IMR-90 (cell line): ENCODE measurements at regions not wholly inside any gene's neighbourhood (a gene's known extent, or its start where the extent isn't known, plus 50 kb on each side); places are given as distances from the start of the nearest gene placed in this dataset.
"Not testable (repeated sequence)": the region's sequence is repeated elsewhere in the genome, so short reads cannot be mapped to it uniquely, and the experiment has no call there.

Experiments
- ATAC-seq: fragments of 200-7000 bp; cut with Tn5 transposase; 2 replicates; pipeline ENCODE4 v1.9.1; 2020; ENCODE audit warnings: low read depth, mild to moderate bottlenecking, moderate library complexity
- BruUV-seq: library from RNA; stranded (reverse); fragments of 400-500 nt; replicated peaks from 2 replicates; lab custom pipeline; 2021; lab: Mats Ljungman, UMichigan
- CTCF ChIA-PET: fragments of 300-600 bp; formaldehyde crosslinking; extraction: SDS; loops from one replicate; lab custom pipeline; 2021; ENCODE audit warnings: antibody characterized with exemption; lab: Yijun Ruan, JAX
- POLR2A ChIA-PET: fragments of 300-600 bp; sonication (Branson Sonifier 250); formaldehyde crosslinking; loops from one replicate; lab custom pipeline; 2022; ENCODE audit warnings: antibody characterized with exemption; ENCODE audit not compliant: unreplicated experiment; lab: Charles Lee
- DNase-seq: peaks from one replicate; pipeline ENCODE4 v3.0.0; 2013
- H2AFZ ChIP-seq: replicated peaks from 2 replicates; pipeline ENCODE3; 2013; ENCODE audit warnings: low read length, mild to moderate bottlenecking; ENCODE audit not compliant: poor library complexity
- H2AK5ac ChIP-seq: 2 replicates; pipeline ENCODE4 v1.6.1; 2013; ENCODE audit warnings: low read depth, low read length, inconsistent platforms
- H2AK9ac ChIP-seq: replicated peaks from 2 replicates; pipeline ENCODE3; 2013; ENCODE audit warnings: mild to moderate bottlenecking, low read depth, low read length, moderate library complexity; ENCODE audit not compliant: poor library complexity
- H2BK120ac ChIP-seq: 2 replicates; pipeline ENCODE4 v1.6.1; 2013; ENCODE audit warnings: low read depth, low read length, inconsistent platforms
- H2BK15ac ChIP-seq: 3 replicates; pipeline ENCODE4 v1.6.1; 2013; ENCODE audit warnings: low read depth, low read length, inconsistent platforms
- H2BK20ac ChIP-seq: 2 replicates; pipeline ENCODE4 v1.6.1; 2013; ENCODE audit warnings: low read depth, mild to moderate bottlenecking, inconsistent platforms, low read length, moderate library complexity
- H2BK5ac ChIP-seq: 2 replicates; pipeline ENCODE4 v1.6.1; 2013; ENCODE audit warnings: mild to moderate bottlenecking, low read depth, low read length, inconsistent platforms; ENCODE audit not compliant: poor library complexity, severe bottlenecking
- H3K14ac ChIP-seq: replicated peaks from 2 replicates; pipeline ENCODE4 v1.6.1; 2013; ENCODE audit warnings: low read depth, low read length, inconsistent platforms
- H3K18ac ChIP-seq: 2 replicates; pipeline ENCODE4 v1.6.1; 2013; ENCODE audit warnings: low read depth, low read length, control low read depth
- H3K23ac ChIP-seq: 2 replicates; pipeline ENCODE4 v1.6.1; 2013; ENCODE audit warnings: low read depth, low read length, inconsistent platforms
- H3K27ac ChIP-seq: 2 replicates; pipeline ENCODE4 v1.5.1; 2013; ENCODE audit warnings: mild to moderate bottlenecking, control low read depth, low read length; ENCODE audit not compliant: insufficient read depth
- H3K27me3 ChIP-seq: 2 replicates; pipeline ENCODE4 v1.6.1; 2013; ENCODE audit warnings: low read length; ENCODE audit not compliant: control insufficient read depth, insufficient read depth
- H3K36me3 ChIP-seq: 2 replicates; pipeline ENCODE4 v1.6.1; 2013; ENCODE audit warnings: low read length, mixed read lengths; ENCODE audit not compliant: control insufficient read depth, insufficient read depth
- H3K4ac ChIP-seq: 2 replicates; pipeline ENCODE4 v1.6.1; 2013; ENCODE audit warnings: low read depth, low read length, inconsistent platforms
- H3K4me1 ChIP-seq: 2 replicates; pipeline ENCODE4 v1.6.1; 2013; ENCODE audit warnings: low read length, mixed read lengths; ENCODE audit not compliant: control insufficient read depth, insufficient read depth
- H3K4me2 ChIP-seq: 2 replicates; pipeline ENCODE4 v1.6.1; 2013; ENCODE audit warnings: low read depth, mild to moderate bottlenecking, control low read depth, low read length, moderate library complexity
- H3K4me3 ChIP-seq: 2 replicates; pipeline ENCODE4 v1.5.1; 2013; ENCODE audit warnings: low read depth, mild to moderate bottlenecking, control low read depth, low read length, moderate library complexity; ENCODE audit not compliant: insufficient read depth
- H3K56ac ChIP-seq: 2 replicates; pipeline ENCODE4 v1.6.1; 2013; ENCODE audit warnings: low read length, inconsistent platforms; ENCODE audit not compliant: insufficient read depth; ENCODE audit errors: extremely low read depth
- H3K79me1 ChIP-seq, 2 experiments: 2 replicates each; pipeline ENCODE4 v1.6.1; 2013; ENCODE audit warnings: low read length in 2 of 2, inconsistent platforms in 1 of 2, low read depth in 1 of 2
- H3K9ac ChIP-seq: 2 replicates; pipeline ENCODE4 v1.6.1; 2013; ENCODE audit warnings: low read depth, low read length, control low read depth
- H3K9me1 ChIP-seq: 2 replicates; pipeline ENCODE4 v1.6.1; 2013; ENCODE audit warnings: low read length, inconsistent platforms; ENCODE audit not compliant: insufficient read depth
- H3K9me3 ChIP-seq: 2 replicates; pipeline ENCODE4 v1.6.1; 2013; ENCODE audit warnings: low read length; ENCODE audit not compliant: control insufficient read depth, insufficient read depth
- H4K20me1 ChIP-seq: 2 replicates; pipeline ENCODE4 v1.6.1; 2013; ENCODE audit warnings: low read length, inconsistent platforms; ENCODE audit not compliant: insufficient read depth
- H4K5ac ChIP-seq: 2 replicates; pipeline ENCODE4 v1.6.1; 2013; ENCODE audit warnings: mild to moderate bottlenecking, low read depth, low read length, control low read depth
- H4K8ac ChIP-seq, 2 experiments: 2 replicates each; pipeline ENCODE4 v1.6.1; 2013; ENCODE audit warnings: low read depth in 2 of 2, low read length in 2 of 2, control low read depth in 1 of 2, inconsistent platforms in 1 of 2
- H4K91ac ChIP-seq: 2 replicates; pipeline ENCODE4 v1.6.1; 2013; ENCODE audit warnings: low read depth, low read length, inconsistent platforms; ENCODE audit not compliant: insufficient read depth
- WGBS, 2 experiments: methylation state at CpG; one replicate each; pipeline versions ENCODE4 v1.1.5 to v1.1.7; 2013; ENCODE audit warnings: missing lambda C conversion rate in 2 of 2; ENCODE audit not compliant: insufficient read length in 1 of 2; ENCODE audit errors: extremely low coverage in 2 of 2; 5-methylcytosine and 5-hydroxymethylcytosine counted together
- dilution Hi-C: fragments of 300-500 bp; cut with HindIII; formaldehyde crosslinking; loops from one replicate; pipeline ENCODE4 v1.14.3; 2018; ENCODE audit warnings: low sequenced_read_pairs; ENCODE audit not compliant: unreplicated experiment
- in situ Hi-C: fragments of 300-500 bp; cut with MboI; formaldehyde crosslinking; loops from 3 replicates; pipeline ENCODE4 v1.14.3; 2019; ENCODE audit warnings: low sequenced_read_pairs, inconsistent platforms, mixed read lengths
- intact Hi-C: fragments of 100-400 bp; cut with micrococcal nuclease; formaldehyde crosslinking; loops from 2 replicates; pipeline ENCODE4 v1.10.0; 2022

GRCh38 chr4:91699691-91700090 is 604.1 kb upstream of the GRID2 start:
- ATAC-seq, H3K4me3 ChIP-seq, H2AK5ac ChIP-seq, H3K9ac ChIP-seq, DNase-seq, H2BK15ac ChIP-seq, intact Hi-C loops, H3K27me3 ChIP-seq, H3K27ac ChIP-seq, POLR2A ChIA-PET, H2BK120ac ChIP-seq, H3K79me1 ChIP-seq, H3K4me2 ChIP-seq, H3K56ac ChIP-seq, BruUV-seq, H3K9me3 ChIP-seq, dilution Hi-C loops, H4K8ac ChIP-seq, H2AK9ac ChIP-seq, H2BK5ac ChIP-seq, H3K36me3 ChIP-seq, H3K4ac ChIP-seq, H4K5ac ChIP-seq, H2BK20ac ChIP-seq, H3K9me1 ChIP-seq, in situ Hi-C loops, H2AFZ ChIP-seq, H3K4me1 ChIP-seq, CTCF ChIA-PET, H3K23ac ChIP-seq, H3K14ac ChIP-seq, H4K91ac ChIP-seq, H4K20me1 ChIP-seq, H3K18ac ChIP-seq: not testable (repeated sequence)
- WGBS, 2 experiments, result no CpG with 5 or more reads among the region's 4 CpGs
